ENCODE measurements at regions not wholly inside any gene's neighbourhood (a gene's known extent, or its start where the extent isn't known, plus 50 kb on each side); places are given as distances from the start of the nearest gene placed in this dataset.

- RAD21 ChIA-PET (ENCODE audit: unreplicated experiment), result no interaction called here
- ATAC-seq (no peak), DNase-seq (ENCODE audit: low read depth, low spot score) (no peak), FAIRE-seq (no peak)
- POLR2A ChIA-PET, result interaction anchor here (0.6 kb wide), 1 partner anchor 349 kb away, joined by 5 read pairs; no protein-coding TSS in a partner anchor
- in situ Hi-C loops (cut with MboI) (loop anchor here (5.0 to 10.0 kb wide), 4 partner anchors 49 to 984 kb away; no protein-coding TSS in a partner anchor), intact Hi-C loops (cut with micrococcal nuclease; ENCODE audit: unreplicated experiment) (loop anchor here (10.0 kb wide), 1 partner anchor 121 kb away; no protein-coding TSS in a partner anchor)
- SMC1A ChIA-PET (ENCODE audit: uncharacterized antibody, unreplicated experiment), result no interaction called here
- Histone ChIP-seq H3K4me3 (no peak overlapping the region), H3K9ac (ENCODE audit: control insufficient read depth, insufficient read depth, low read length) (no peak overlapping the region), H3K27ac (ENCODE audit: control insufficient read depth, insufficient read depth) (no peak overlapping the region), H3K79me2 (ENCODE audit: control insufficient read depth, insufficient read depth, low read length) (no peaks in the 10 kb centered on the region), H2AFZ (ENCODE audit: control insufficient read depth, low read depth, low read length) (no peak overlapping the region), H3K36me3 (ENCODE audit: control insufficient read depth in 2 of 2, insufficient read depth in 2 of 2, low read length in 1 of 2) (no peaks in the 10 kb centered on the region), H3K4me1 (ENCODE audit: control insufficient read depth, insufficient read depth, low read length) (peaks cover 13% of the 10 kb centered on the region), H3K4me2 (ENCODE audit: control insufficient read depth, insufficient read depth) (no peak overlapping the region), H3K9me3 (replicated peaks; ENCODE audit: control insufficient read depth, insufficient read depth, low read length) (no peaks in the 10 kb centered on the region), H4K20me1 (ENCODE audit: control insufficient read depth, insufficient read depth) (no peaks in the 10 kb centered on the region), H3K27me3 (replicated peaks in 1 of 2; ENCODE audit: control insufficient read depth in 2 of 2, insufficient read depth in 2 of 2, low read length in 1 of 2) (0 out of 4 replicates have a peak, but pooled peaks cover 0 to 2% of the 10 kb centered on the region in 2 experiments)
- WGBS (ENCODE audit: insufficient coverage, insufficient replicate concordance, low lambda C conversion rate, missing lambda C conversion rate), result 31% methylated on average over 4 of the region's 4 CpGs
- no TSS peak for BruUV-seq (replicated peaks)
- TF ChIP-seq ESRRA (IDR thresholded peaks at IDR 0.05; ENCODE audit: low read length) (no peak), SMAD1 (IDR thresholded peaks at IDR 0.05; ENCODE audit: low read depth, partially characterized antibody) (no peak), POLR2A (IDR thresholded peaks at IDR 0.05; ENCODE audit: low read depth, low read length) (no peak), RB1 (IDR thresholded peaks at IDR 0.05; ENCODE audit: borderline replicate concordance) (no peak), NFYB (IDR thresholded peaks at IDR 0.05; ENCODE audit: insufficient read depth, low read depth, low read length) (no peak), CTCF (IDR thresholded peaks at IDR 0.05 in 2 of 3, conservative IDR thresholded peaks at IDR 0.05 in 1 of 3; ENCODE audit: control insufficient read depth in 2 of 3, extremely low read depth in 1 of 3, insufficient read depth in 1 of 3, low read depth in 3 of 3, low read length in 3 of 3) (no peak), ZNF24 (IDR thresholded peaks at IDR 0.05) (no peak), EP300 (IDR thresholded peaks at IDR 0.05; ENCODE audit: borderline replicate concordance in 1 of 2, control insufficient read depth in 1 of 2, low read depth in 2 of 2, low read length in 2 of 2) (no peak), SMC3 (IDR thresholded peaks at IDR 0.05; ENCODE audit: borderline replicate concordance, low read length) (no peak), LARP7 (IDR thresholded peaks at IDR 0.05) (no peak)
- TF ChIP-seq, protein P1, sequence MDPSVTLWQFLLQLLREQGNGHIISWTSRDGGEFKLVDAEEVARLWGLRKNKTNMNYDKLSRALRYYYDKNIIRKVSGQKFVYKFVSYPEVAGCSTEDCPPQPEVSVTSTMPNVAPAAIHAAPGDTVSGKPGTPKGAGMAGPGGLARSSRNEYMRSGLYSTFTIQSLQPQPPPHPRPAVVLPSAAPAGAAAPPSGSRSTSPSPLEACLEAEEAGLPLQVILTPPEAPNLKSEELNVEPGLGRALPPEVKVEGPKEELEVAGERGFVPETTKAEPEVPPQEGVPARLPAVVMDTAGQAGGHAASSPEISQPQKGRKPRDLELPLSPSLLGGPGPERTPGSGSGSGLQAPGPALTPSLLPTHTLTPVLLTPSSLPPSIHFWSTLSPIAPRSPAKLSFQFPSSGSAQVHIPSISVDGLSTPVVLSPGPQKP (IDR thresholded peaks at IDR 0.05; ENCODE audit: low read depth, low read length), result no peak
- CTCF ChIA-PET, result no interaction called here
These were observed 99.9 kb upstream of the IPO5 start for GRCh38 chr13:97853550-97853949.

Data from GM12878 (cell line).